Muscle of leg (tissue), 3 donors: ENCODE measurements at regions not wholly inside any gene's neighbourhood (a gene's known extent, or its start where the extent isn't known, plus 50 kb on each side); places are given as distances from the start of the nearest gene placed in this dataset.
"Not testable (repeated sequence)": the region's sequence is repeated elsewhere in the genome, so short reads cannot be mapped to it uniquely, and the experiment has no call there.

Experiments
- DNase-seq: peaks from one replicate; pipeline ENCODE4 v3.0.0; 2013
- H3K27ac ChIP-seq: one replicate; pipeline ENCODE4 v1.5.1; 2013; ENCODE audit warnings: mild to moderate bottlenecking, low read length, control low read depth
- H3K27me3 ChIP-seq: one replicate; pipeline ENCODE4 v1.6.1; 2013; ENCODE audit warnings: low read length; ENCODE audit not compliant: control insufficient read depth, insufficient read depth
- H3K36me3 ChIP-seq: one replicate; pipeline ENCODE4 v1.6.1; 2013; ENCODE audit warnings: low read length; ENCODE audit not compliant: control insufficient read depth, insufficient read depth
- H3K4me1 ChIP-seq: one replicate; pipeline ENCODE4 v1.6.1; 2013; ENCODE audit warnings: low read length; ENCODE audit not compliant: control insufficient read depth, insufficient read depth
- H3K4me3 ChIP-seq: one replicate; pipeline ENCODE4 v1.5.1; 2013; ENCODE audit warnings: low read length, control low read depth
- H3K9me3 ChIP-seq: replicated peaks from 2 replicates; pipeline ENCODE4 v1.6.1; 2013; ENCODE audit warnings: low read depth, low read length; ENCODE audit not compliant: control insufficient read depth
- WGBS: methylation state at CpG from one replicate; pipeline ENCODE4 v1.1.5; 2013; ENCODE audit warnings: missing lambda C conversion rate; ENCODE audit not compliant: insufficient coverage; 5-methylcytosine and 5-hydroxymethylcytosine counted together

DNA sequence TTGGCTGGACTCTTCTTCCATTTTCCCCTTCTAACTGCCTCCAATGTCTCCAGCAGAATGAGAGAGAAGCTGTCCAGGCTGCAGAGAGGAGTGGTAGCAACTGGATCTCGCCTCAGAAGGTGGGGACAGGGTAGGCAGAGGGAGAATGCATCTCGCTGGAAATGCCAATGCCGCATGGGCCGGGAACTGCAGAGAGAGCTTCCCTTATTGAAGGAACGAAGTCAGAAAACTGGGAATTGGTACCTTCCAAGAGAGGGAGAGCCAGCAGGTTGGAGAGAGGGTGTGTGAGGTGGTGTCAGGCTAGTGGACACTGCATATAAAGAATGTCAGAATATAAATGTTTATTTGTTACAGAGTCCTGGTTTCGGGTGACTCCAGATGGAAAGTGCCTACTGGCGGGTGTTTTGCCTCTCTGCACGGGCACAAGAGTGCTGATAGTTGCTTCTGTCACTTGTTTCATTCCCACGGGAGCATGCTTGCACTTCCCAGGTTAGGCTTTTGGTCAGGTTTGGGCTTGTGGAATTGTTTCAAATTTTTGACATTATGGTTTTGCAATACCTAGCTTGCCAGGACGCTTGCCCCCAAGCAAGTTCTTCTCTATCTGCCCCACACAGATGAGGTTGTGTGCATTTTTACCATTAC is 156.8 kb upstream of the STS start:
- peaks cover 16% of the 10 kb centered on the region for H3K9me3 ChIP-seq
- 85% methylated on average over 6 of the region's 10 CpGs for WGBS
- H3K27me3 ChIP-seq, result peaks cover 11% of the 10 kb centered on the region
- no peak overlapping the region for H3K4me3 ChIP-seq
- no peak for DNase-seq
- H3K36me3 ChIP-seq, result no peaks in the 10 kb centered on the region
- H3K27ac ChIP-seq, result no peak overlapping the region
- no peaks in the 10 kb centered on the region for H3K4me1 ChIP-seq

DNA sequence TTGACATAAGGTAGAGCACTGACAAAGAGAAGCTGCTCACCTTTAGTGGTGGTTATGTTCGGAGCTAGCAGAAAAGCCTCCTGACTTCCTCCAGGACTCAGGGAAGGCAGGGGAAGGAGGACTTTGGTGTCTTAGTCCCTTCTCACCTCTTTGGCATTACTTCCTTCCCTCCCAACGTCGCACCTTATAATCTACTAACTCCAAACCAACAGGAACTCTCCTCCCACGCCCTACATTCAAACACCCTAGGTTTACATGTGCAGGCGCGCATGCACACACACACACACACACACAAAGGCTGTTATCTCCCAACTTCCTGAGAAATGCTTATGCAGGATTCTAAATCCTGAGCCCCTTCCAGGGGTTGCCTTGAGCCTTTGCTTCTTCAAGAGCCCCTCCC is 157.7 kb upstream of the STS start:
- H3K27ac ChIP-seq, result no peak overlapping the region
- WGBS, result 83% methylated on average over 3 of the region's 6 CpGs
- no peak overlapping the region for H3K4me3 ChIP-seq

DNA sequence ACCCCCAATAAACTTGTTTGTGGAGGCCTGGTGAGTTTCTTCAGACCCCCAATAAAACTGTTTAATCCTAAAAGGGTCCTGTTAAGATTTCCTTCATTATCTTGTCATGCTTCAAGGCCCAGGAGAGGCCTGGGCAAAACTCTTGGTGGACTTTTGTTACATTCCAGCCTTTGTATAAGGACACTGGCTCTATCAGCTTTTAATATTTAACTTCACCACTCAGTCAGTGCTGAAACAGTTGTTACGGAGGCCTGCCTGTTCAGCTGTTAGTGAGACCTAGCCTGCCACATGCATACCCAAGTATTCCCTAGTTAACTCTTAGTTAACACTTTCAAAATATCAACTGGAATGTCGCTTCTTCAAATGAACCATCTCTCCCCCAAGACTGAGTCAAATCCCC is 158.8 kb upstream of the STS start:
- WGBS, result 86% methylated on average over 1 of the region's 2 CpGs
- not testable (repeated sequence) for H3K9me3 ChIP-seq, H3K27ac ChIP-seq, H3K4me1 ChIP-seq, H3K4me3 ChIP-seq, DNase-seq, H3K36me3 ChIP-seq
- H3K27me3 ChIP-seq, result peaks cover 11% of the 10 kb centered on the region

More for the DNA sequence above, 157.7 kb upstream of the STS start:
- Histone ChIP-seq H3K36me3 (no peaks in the 10 kb centered on the region), H3K9me3 (peaks cover 10% of the 10 kb centered on the region), H3K4me1 (no peaks in the 10 kb centered on the region), H3K27me3 (peaks cover 11% of the 10 kb centered on the region)
- no peak for DNase-seq

DNA sequence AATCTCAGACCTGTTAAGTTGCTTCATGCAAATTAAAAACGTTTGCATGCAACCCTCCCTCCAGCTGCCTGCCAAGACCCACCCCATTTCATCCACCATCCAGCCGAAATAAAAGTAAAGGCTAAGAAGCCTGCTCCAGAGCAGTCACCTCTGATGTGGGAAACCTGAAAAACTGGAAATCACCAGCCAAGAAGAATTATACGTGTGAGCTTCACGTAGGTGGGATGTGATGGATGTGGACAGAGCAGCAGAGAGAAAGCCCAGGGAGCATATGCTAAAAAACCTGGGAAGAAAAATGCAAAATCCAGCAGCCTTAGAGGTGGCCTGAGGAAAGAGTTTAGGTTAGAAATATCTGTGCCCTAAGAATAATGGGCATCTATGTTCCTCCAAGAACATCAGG is 160.6 kb upstream of the STS start:
- peaks cover 11% of the 10 kb centered on the region for H3K27me3 ChIP-seq
- 14% methylated on average over 3 of the region's 4 CpGs for WGBS

DNA sequence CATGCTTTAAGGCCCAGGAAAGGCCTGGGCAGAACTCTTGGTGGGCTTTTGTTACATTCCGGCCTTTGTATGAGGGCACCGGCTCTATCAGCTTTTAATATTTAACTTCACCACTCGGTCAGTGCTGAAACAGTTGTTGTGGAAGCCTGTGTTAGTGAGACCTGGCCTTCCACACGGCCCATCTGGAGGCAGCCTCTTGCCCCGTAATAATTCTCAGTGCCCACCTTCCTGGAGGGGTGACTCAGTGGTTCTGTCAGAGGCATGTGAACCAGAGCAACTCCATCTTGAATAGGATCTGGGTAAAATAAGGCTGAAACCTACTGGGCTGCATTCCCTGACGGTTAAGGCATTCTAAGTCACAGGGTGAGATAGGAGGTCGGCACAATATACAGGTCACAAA is 162.0 kb upstream of the STS start:
- DNase-seq, result no peak
- Histone ChIP-seq H3K36me3 (no peaks in the 10 kb centered on the region), H3K9me3 (no peaks in the 10 kb centered on the region), H3K27me3 (peaks cover 11% of the 10 kb centered on the region), H3K4me3 (no peak overlapping the region), H3K27ac (no peak overlapping the region), H3K4me1 (no peaks in the 10 kb centered on the region)
- WGBS, result 100% methylated on average over 2 of the region's 7 CpGs

More for the DNA sequence above, 160.6 kb upstream of the STS start:
- H3K4me1 ChIP-seq, result no peaks in the 10 kb centered on the region
- no peak for DNase-seq
- no peak overlapping the region for H3K27ac ChIP-seq
- H3K36me3 ChIP-seq, result no peaks in the 10 kb centered on the region
- H3K9me3 ChIP-seq, result no peaks in the 10 kb centered on the region
- no peak overlapping the region for H3K4me3 ChIP-seq

DNA sequence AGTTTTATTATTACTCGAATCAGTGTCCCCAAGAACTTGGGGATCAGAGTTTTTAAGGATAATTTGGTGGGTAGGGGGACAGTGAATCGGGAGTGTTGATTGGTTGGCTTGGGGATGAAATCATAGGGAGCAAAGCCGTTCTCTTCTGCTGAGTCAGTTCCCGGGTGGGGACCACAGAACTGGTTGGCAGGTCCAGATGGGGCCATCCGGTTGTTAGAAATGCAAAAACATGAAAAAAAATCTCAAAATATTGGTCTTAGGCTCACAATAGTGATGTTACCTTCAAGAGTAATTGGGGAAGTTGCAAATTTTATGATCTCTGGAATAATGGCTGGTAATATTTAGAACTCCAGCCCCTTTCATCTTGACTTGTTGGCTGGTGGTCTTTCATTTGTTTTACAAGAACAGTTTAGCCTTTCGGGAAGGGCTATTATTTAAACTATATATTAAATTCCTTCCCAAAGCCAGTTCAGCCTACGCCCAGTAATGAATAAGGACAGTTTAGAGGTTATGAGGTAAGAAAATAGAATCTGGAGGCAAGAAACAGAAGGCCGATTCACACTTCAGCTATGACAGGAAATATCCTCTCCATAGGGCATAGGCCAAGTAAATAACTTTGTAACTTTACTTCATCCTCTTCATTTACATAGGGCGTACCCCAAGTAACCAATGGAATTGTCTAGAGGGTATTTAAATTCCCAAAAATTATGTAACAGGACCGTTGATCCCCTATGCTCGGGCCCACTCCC is 164.1 kb upstream of the STS start:
- WGBS, result 60% methylated on average over 5 of the region's 11 CpGs
- Histone ChIP-seq H3K27ac (no peak overlapping the region), H3K27me3 (peaks cover 13% of the 10 kb centered on the region), H3K4me3 (no peak overlapping the region), H3K4me1 (no peaks in the 10 kb centered on the region), H3K9me3 (no peaks in the 10 kb centered on the region), H3K36me3 (no peaks in the 10 kb centered on the region)
- DNase-seq, result no peak

DNA sequence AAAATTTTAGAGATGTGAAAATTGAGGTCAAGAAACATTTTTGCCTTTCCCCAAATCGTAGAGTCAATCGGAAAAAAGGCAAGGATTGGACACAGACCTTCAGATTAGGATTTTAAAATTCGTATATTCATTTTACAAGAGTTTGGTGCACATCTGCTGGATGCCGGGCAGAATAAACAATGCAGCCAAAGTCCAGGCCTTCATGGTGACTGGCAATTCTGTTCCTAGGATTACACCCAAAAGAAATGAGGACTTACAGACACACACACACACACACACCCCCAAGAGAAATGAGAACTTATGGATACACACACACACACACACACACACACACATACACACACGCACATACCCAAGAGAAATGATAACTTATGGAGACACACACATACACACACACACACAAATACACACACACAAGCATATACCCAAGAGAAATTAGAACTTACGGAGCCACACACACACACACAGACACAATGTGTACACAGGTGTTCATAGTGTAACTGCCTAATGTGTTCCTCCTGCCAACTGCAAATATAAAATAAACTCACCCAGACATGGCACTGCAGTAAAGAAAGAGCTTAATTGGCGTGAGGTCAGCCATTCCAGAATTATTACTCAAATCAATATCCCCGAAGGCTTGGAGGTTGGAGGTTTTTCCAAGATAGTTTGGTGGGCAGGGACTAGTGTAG is 165.7 kb upstream of the STS start:
- no peaks in the 10 kb centered on the region for H3K9me3 ChIP-seq
- H3K36me3 ChIP-seq, result no peaks in the 10 kb centered on the region
- whole genome bisulfite sequencing, result 91% methylated on average over 5 of the region's 8 CpGs
- no peaks in the 10 kb centered on the region for H3K4me1 ChIP-seq
- no peak overlapping the region for H3K4me3 ChIP-seq
- H3K27ac ChIP-seq, result no peak overlapping the region
- no peak for DNase-seq
- H3K27me3 ChIP-seq, result peaks cover 11% of the 10 kb centered on the region

DNA sequence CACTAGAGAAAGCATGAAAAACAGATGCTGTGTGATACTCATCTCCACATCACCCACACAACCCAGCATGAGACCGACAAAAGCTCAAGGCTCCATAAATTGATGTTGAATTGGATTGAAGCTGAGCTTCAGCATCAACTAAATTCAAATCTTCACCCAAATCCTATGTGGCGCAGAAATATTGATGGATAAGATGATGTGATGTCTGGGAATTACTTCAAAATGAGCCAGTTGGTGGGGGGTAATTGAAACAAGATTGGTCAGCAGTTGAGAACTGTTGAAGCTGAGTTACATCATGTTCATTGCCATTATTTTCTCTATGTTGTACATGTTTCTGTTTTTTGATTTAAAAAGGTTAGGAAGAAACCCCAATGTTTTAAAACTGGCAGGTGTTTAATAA is 166.5 kb upstream of the STS start:
- Histone ChIP-seq H3K9me3 (no peaks in the 10 kb centered on the region), H3K4me1 (no peaks in the 10 kb centered on the region), H3K27ac (no peak overlapping the region), H3K4me3 (no peak overlapping the region), H3K27me3 (peaks cover 4% of the 10 kb centered on the region), H3K36me3 (no peaks in the 10 kb centered on the region)
- DNase-seq, result no peak
- no CpG with 5 or more reads among the region's 2 CpGs for WGBS

DNA sequence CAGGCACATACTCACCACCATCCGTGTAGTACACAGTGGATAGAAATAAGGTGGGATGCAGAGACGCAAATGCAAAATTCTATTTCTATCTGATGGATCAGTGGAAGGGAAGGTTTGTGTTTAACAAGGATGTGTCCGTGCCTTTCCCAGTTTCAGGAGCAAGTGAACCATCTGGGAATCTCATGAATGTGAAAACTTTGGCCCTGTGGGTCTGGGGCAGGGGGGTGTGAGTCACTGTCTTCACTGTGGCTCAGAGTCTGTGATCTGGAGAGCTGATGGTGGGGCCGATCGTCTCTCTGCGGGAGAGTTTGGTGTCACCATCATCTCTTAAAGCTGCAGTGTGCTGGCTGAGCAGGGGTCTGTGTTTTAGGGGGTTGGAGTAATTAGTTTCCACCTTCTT is 179.3 kb upstream of the STS start:
- Histone ChIP-seq H3K4me1 (no peaks in the 10 kb centered on the region), H3K27me3 (peaks cover 6% of the 10 kb centered on the region), H3K4me3 (no peak overlapping the region), H3K27ac (no peak overlapping the region), H3K36me3 (no peaks in the 10 kb centered on the region), H3K9me3 (no peaks in the 10 kb centered on the region)
- 80% methylated on average over 1 of the region's 6 CpGs for WGBS
- DNase-seq, result no peak

DNA sequence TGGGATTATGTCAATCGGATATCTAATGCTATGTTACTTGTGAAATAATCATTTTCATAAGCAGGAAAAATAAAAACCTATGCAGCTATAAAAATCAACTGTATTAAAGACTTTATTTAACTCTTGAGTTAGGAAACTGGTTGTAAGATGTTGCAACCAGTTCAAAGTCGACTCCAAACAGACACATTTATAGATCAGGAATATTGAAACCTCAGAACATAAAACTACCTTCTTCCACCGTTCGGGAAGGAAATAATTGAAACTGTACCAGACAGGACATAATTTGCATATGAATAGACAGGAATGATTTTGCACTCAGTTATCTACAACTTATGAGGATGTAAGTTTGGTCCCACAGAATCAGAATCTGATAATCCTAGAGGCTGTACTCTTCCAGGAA is 181.8 kb upstream of the STS start:
- Histone ChIP-seq H3K27ac (no peak overlapping the region), H3K27me3 (peaks cover 9% of the 10 kb centered on the region), H3K36me3 (no peaks in the 10 kb centered on the region), H3K4me3 (no peak overlapping the region), H3K4me1 (no peaks in the 10 kb centered on the region), H3K9me3 (no peaks in the 10 kb centered on the region)
- DNase-seq, result no peak
- no CpG with 5 or more reads among the region's 4 CpGs for WGBS
